SJCRH30 (cell line): ENCODE measurements at regions not wholly inside any gene's neighbourhood (a gene's known extent, or its start where the extent isn't known, plus 50 kb on each side); places are given as distances from the start of the nearest gene placed in this dataset.

Experiments used
- DNase-seq, 2 experiments: peaks; one replicate each; pipeline ENCODE4 v3.0.0-alpha.2; 2015 to 2020
- H3K27ac ChIP-seq: fragments of 250-450 bp; sonication (Bioruptor Pico); 2 replicates; pipeline ENCODE4 v1.5.1; 2020; ENCODE audit warnings: mild to moderate bottlenecking, moderate library complexity
- H3K27me3 ChIP-seq: fragments of 250-450 bp; sonication (Bioruptor Pico); 2 replicates; pipeline ENCODE4 v1.5.1; 2020; ENCODE audit warnings: mild to moderate bottlenecking, moderate library complexity
- H3K36me3 ChIP-seq: fragments of 250-450 bp; sonication (Bioruptor Pico); 2 replicates; pipeline ENCODE4 v1.5.1; 2020; ENCODE audit warnings: mild to moderate bottlenecking, moderate library complexity
- H3K4me1 ChIP-seq: fragments of 250-450 bp; sonication (Bioruptor Pico); 2 replicates; pipeline ENCODE4 v1.5.1; 2020; ENCODE audit warnings: mild to moderate bottlenecking, moderate library complexity
- H3K4me3 ChIP-seq: fragments of 250-450 bp; sonication (Bioruptor Pico); 2 replicates; pipeline ENCODE4 v1.5.1; 2020; ENCODE audit warnings: mild to moderate bottlenecking, moderate library complexity
- H3K9me3 ChIP-seq: fragments of 250-450 bp; sonication (Bioruptor Pico); replicated peaks from 2 replicates; pipeline ENCODE4 v1.5.1; 2020; ENCODE audit warnings: mild to moderate bottlenecking, moderate library complexity

- H3K27me3 ChIP-seq: no peaks in the 10 kb centered on the region
- H3K27ac ChIP-seq: no peak overlapping the region
- H3K36me3 ChIP-seq: no peaks in the 10 kb centered on the region
- no peak for DNase-seq
- no peak overlapping the region for H3K4me3 ChIP-seq
- no peaks in the 10 kb centered on the region for H3K4me1 ChIP-seq
- H3K9me3 ChIP-seq: no peaks in the 10 kb centered on the region
Observed at GRCh38 chr18:8963876-8964275, 138.6 kb upstream of the NDUFV2 start.

GRCh38 chr18:8965398-8965797, 137.1 kb upstream of the NDUFV2 start:
- Histone ChIP-seq H3K4me1 (no peaks in the 10 kb centered on the region), H3K27me3 (no peaks in the 10 kb centered on the region), H3K9me3 (no peaks in the 10 kb centered on the region), H3K36me3 (no peaks in the 10 kb centered on the region), H3K27ac (no peak overlapping the region), H3K4me3 (no peak overlapping the region)
- no peak for DNase-seq

- no peak for DNase-seq
- Histone ChIP-seq H3K27ac (no peak overlapping the region), H3K36me3 (no peaks in the 10 kb centered on the region), H3K4me3 (no peak overlapping the region), H3K27me3 (no peaks in the 10 kb centered on the region), H3K9me3 (no peaks in the 10 kb centered on the region), H3K4me1 (no peaks in the 10 kb centered on the region)
Observed at GRCh38 chr18:8966821-8967220, 135.7 kb upstream of the NDUFV2 start.

DNA sequence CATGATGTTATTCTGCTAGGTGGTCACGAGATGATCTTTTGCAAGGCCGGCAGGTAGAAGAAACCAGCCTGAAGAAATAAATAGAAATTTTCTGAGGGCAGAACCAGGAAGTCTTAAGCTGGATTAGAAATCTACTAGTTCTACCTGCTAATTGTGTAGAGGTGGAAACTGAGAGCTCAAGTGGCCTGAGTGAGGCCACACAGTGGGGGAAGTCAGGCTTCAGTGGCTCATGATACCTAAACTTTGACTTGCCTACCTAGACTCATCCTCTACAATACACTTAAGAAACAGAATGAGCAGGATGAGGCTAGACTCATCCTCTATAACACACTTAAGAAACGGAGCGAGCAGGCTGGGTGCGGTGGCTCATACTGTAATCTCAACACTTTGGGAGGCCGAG, 134.9 kb upstream of the NDUFV2 start:
- no peaks in the 10 kb centered on the region for H3K4me1 ChIP-seq
- H3K36me3 ChIP-seq: no peaks in the 10 kb centered on the region
- no peak overlapping the region for H3K4me3 ChIP-seq
- no peaks in the 10 kb centered on the region for H3K9me3 ChIP-seq
- H3K27ac ChIP-seq: no peak overlapping the region
- H3K27me3 ChIP-seq: no peaks in the 10 kb centered on the region
- no peak for DNase-seq

GRCh38 chr18:8969639-8970390, 132.7 kb upstream of the NDUFV2 start:
- Histone ChIP-seq H3K9me3 (no peaks in the 10 kb centered on the region), H3K4me3 (no peak overlapping the region), H3K27me3 (no peaks in the 10 kb centered on the region), H3K36me3 (no peaks in the 10 kb centered on the region), H3K27ac (no peak overlapping the region), H3K4me1 (no peaks in the 10 kb centered on the region)
- no peak for DNase-seq

GRCh38 chr18:8970843-8971242, 131.7 kb upstream of the NDUFV2 start:
- Histone ChIP-seq H3K4me3 (no peak overlapping the region), H3K9me3 (no peaks in the 10 kb centered on the region), H3K27me3 (no peaks in the 10 kb centered on the region), H3K27ac (no peak overlapping the region), H3K36me3 (no peaks in the 10 kb centered on the region), H3K4me1 (no peaks in the 10 kb centered on the region)
- DNase-seq: no peak

DNA sequence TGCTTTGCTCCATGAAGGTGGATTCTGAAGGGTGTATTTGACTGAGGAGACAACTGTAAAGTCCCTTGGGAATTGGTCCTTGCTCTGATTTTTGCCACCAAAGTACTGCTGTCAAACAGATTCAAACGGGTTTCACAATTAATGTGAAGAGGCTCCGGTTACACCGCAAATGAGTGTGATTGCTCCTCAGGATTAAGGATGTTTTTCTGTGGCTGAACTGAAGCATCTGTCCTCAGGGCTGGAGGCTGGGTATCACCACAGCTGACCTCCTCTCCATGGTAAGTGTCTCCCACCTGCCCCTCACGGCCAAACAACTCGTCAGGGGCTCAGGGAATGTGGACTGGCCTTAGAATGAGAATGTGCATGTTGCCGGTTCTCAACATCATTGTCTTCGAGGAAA, 130.4 kb upstream of the NDUFV2 start:
- DNase-seq: peak; percentile 22 to 52
- no peaks in the 10 kb centered on the region for H3K27me3 ChIP-seq

DNA sequence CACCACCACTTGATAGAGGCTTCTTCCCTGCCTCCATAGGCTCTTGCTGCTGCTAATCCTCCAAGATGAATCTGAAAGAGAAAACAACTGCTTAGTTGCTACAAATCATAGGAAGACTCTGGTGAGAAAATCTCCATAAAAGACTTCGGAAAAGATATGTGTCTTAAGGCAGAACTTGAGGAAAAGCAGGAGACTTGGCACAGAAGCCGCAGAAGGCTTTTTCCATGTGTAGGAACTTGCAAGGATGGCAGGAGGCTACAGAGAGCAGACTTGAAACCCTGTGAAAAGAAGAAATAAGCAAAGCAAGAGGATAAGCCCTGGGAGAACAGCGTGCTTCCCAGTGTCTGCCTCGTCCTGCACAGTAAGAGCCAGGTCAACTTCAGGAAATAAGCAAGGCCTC, 128.2 kb upstream of the NDUFV2 start:
- Histone ChIP-seq H3K36me3 (no peaks in the 10 kb centered on the region), H3K27me3 (no peaks in the 10 kb centered on the region), H3K9me3 (no peaks in the 10 kb centered on the region), H3K27ac (no peak overlapping the region), H3K4me1 (no peaks in the 10 kb centered on the region), H3K4me3 (no peak overlapping the region)
- DNase-seq: no peak

More for the DNA sequence above, 130.4 kb upstream of the NDUFV2 start:
- Histone ChIP-seq H3K36me3 (no peaks in the 10 kb centered on the region), H3K9me3 (no peaks in the 10 kb centered on the region), H3K4me3 (no peak overlapping the region), H3K4me1 (no peaks in the 10 kb centered on the region), H3K27ac (no peak overlapping the region)

DNA sequence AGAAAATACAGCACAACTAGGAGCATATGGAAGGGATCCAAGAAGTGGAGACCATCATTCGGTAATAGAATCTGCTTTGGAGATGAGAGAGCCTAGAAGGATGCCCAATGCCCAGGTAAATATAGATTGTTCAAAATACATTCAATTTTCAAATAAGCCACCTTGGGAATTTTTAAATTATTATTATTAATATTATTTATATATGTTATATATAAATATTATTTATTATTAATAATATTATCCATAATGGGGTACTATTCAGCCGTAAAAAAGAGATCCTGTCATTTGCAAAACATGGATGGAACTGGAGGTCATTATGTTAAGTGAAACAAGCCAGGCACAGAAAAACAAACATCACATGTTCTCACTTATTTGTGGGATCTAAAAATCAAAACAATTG, 127.8 kb upstream of the NDUFV2 start:
- H3K9me3 ChIP-seq: no peaks in the 10 kb centered on the region
- no peaks in the 10 kb centered on the region for H3K27me3 ChIP-seq
- no peak overlapping the region for H3K4me3 ChIP-seq
- no peaks in the 10 kb centered on the region for H3K4me1 ChIP-seq
- H3K36me3 ChIP-seq: no peaks in the 10 kb centered on the region
- H3K27ac ChIP-seq: no peak overlapping the region
- no peak for DNase-seq

DNA sequence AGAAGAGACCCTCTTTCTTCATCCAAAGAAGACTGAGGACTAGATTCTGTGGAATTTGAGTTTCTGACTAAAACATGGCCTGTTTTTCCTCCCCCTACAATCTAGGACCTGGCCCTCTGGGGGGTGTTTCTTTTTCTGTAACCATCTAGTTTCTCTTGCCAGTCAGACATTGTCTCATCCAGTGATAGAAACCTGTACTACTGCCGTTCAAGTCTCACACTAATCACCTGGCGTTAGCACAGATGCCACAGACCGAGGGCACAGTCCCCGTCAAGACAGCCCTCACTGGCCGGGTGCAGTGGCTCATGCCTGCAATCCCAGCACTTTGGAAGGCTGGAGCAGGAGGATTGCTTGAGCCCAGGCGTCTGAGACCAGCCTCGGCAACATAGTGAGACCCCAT, 126.9 kb upstream of the NDUFV2 start:
- Histone ChIP-seq H3K9me3 (no peaks in the 10 kb centered on the region), H3K27ac (no peak overlapping the region), H3K4me3 (no peak overlapping the region), H3K4me1 (no peaks in the 10 kb centered on the region), H3K36me3 (no peaks in the 10 kb centered on the region), H3K27me3 (no peaks in the 10 kb centered on the region)
- DNase-seq: no peak

DNA sequence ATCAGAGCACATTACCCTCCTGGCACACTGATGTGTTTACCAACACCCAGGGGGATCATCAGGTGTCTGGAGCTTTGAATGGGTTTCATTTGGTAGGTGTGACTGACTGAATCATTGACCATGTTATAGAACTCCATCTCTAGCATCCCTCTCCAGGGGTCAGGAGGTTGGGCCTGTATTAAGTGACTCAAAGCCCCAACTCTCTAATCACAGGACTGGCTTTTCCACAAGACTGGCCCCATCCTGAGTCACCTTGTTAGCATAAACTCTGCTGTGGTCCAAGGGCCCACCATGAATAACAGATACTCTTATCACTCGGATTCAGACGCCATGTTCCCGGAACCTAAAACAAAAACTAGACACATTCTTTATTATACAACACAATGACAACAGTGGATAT, 125.9 kb upstream of the NDUFV2 start:
- DNase-seq: no peak
- Histone ChIP-seq H3K4me3 (no peak overlapping the region), H3K36me3 (no peaks in the 10 kb centered on the region), H3K27me3 (no peaks in the 10 kb centered on the region), H3K4me1 (no peaks in the 10 kb centered on the region), H3K27ac (no peak overlapping the region), H3K9me3 (no peaks in the 10 kb centered on the region)

DNA sequence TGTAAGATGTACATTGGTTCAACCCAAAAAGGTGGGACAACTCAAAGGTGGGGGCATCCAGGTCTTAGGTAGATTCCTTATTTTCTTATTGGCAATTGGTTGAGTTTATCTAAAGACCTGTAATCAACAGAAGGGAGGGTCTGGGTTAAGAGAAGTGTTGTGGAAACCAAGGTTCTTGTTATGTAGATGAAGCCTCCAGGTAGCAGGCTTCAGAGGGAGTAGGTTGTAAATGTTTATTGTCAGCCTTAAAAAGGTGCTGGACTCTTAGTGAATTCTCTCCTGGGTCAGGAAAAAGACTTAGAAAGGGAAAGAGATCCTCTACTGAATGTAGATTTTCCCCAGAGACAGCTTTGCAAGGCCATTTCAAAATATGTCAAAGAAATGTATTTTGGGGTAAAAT, 125.3 kb upstream of the NDUFV2 start:
- Histone ChIP-seq H3K27ac (no peak overlapping the region), H3K9me3 (no peaks in the 10 kb centered on the region), H3K4me3 (no peak overlapping the region), H3K27me3 (no peaks in the 10 kb centered on the region), H3K36me3 (no peaks in the 10 kb centered on the region), H3K4me1 (no peaks in the 10 kb centered on the region)
- DNase-seq: no peak

GRCh38 chr18:8977701-8978100, 124.8 kb upstream of the NDUFV2 start:
- Histone ChIP-seq H3K9me3 (no peaks in the 10 kb centered on the region), H3K4me3 (no peak overlapping the region), H3K4me1 (no peaks in the 10 kb centered on the region), H3K36me3 (no peaks in the 10 kb centered on the region), H3K27me3 (no peaks in the 10 kb centered on the region), H3K27ac (no peak overlapping the region)
- no peak for DNase-seq

- Histone ChIP-seq H3K4me3 (no peak overlapping the region), H3K27me3 (no peaks in the 10 kb centered on the region), H3K4me1 (no peaks in the 10 kb centered on the region), H3K27ac (no peak overlapping the region), H3K36me3 (no peaks in the 10 kb centered on the region), H3K9me3 (no peaks in the 10 kb centered on the region)
- no peak for DNase-seq
Observed at GRCh38 chr18:8978394-8978793, 124.1 kb upstream of the NDUFV2 start.

DNA sequence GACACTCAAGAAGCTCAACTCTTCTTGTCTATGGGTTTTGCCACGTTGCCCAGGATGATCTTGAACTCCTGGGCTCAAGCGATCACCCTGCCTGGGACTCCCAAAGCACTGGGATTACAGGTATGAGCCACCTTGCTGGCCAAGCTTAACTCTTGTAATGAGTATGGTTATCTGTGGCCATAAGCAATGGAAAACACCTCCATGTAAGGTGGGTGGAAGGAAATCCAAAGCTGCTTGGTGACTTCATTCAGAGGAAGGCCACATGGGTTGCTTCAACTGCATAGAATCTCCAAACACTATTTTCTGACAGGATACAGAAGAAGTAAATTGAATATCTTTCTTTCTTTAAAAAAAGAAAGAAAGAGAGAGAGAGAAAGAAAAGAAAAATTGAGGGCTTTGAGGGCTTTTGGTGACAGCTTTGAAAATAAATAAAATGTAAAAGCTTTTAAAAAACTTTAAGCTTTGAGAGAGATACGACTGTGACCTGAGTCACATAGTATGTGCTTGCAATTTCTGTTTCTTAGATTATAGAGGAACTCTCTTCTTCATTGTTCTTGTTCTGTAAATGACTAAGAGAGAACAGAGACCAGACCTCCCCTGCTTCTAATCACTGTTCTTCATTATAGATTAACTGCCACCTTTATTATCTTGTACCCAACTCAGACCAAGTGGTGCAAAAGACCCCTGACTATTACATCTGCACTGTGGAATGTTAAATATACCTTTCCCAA, 123.1 kb upstream of the NDUFV2 start:
- no peaks in the 10 kb centered on the region for H3K9me3 ChIP-seq
- no peak for DNase-seq
- H3K4me1 ChIP-seq: no peaks in the 10 kb centered on the region
- H3K36me3 ChIP-seq: no peaks in the 10 kb centered on the region
- H3K27me3 ChIP-seq: no peaks in the 10 kb centered on the region
- H3K4me3 ChIP-seq: no peak overlapping the region
- H3K27ac ChIP-seq: no peak overlapping the region

GRCh38 chr18:8980496-8980895, 122.0 kb upstream of the NDUFV2 start:
- Histone ChIP-seq H3K9me3 (no peaks in the 10 kb centered on the region), H3K27ac (no peak overlapping the region), H3K4me3 (no peak overlapping the region), H3K27me3 (no peaks in the 10 kb centered on the region), H3K4me1 (no peaks in the 10 kb centered on the region), H3K36me3 (no peaks in the 10 kb centered on the region)
- DNase-seq: no peak
